ENCODE measurements at regions not wholly inside any gene's neighbourhood (a gene's known extent, or its start where the extent isn't known, plus 50 kb on each side); places are given as distances from the start of the nearest gene placed in this dataset.
"Not testable (repeated sequence)": the region's sequence is repeated elsewhere in the genome, so short reads cannot be mapped to it uniquely, and the experiment has no call there.

DNA sequence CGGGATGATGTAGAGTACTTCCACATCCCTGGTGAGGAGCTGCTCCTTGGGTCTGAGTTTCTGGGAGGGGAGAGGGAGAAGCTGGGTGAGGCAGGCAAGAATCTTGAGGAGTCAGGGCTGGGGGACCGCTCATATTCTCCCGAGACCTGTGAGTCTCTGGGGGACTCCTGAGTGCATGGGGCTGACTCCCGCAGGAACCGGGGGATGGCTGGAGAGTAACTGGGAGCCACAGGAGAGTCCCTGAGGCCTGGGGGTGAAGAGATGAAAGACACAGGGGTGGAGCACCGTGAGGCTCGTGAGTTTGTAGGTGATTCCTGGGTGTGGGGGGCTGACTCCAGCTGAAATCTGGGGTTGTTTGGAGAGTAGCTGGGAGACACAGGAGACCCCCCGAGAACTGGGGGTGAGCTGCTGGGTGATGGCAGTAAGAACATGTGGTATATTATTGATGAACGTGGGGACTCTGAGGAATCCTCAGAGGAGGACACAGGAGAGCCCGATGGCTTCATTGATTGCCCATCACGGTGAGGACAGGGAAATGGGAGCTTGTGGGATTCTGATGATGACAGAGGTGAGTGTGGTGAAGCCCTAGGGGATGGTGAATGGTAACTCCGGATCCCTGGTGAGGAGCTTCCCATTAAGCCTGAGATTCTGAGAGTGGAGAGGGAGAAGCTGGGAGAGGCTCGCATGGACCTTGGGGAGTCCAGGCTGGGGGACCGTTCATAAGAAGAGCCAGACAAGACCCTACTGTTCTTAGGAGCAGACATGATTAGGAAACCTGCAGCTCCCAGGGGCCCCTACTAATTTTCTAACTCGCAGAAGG lies 301.1 kb downstream of the CWH43 start:
- DNase-seq, ATAC-seq, H3K36me3 Mint-ChIP-seq, H3K4me1 Mint-ChIP-seq, H3K4me3 Mint-ChIP-seq, CTCF ChIA-PET, H3K27me3 Mint-ChIP-seq, H3K27ac Mint-ChIP-seq: not testable (repeated sequence)
- peaks cover 13% of the 10 kb centered on the region for H3K9me3 Mint-ChIP-seq (ENCODE audit: low read depth)

DNA sequence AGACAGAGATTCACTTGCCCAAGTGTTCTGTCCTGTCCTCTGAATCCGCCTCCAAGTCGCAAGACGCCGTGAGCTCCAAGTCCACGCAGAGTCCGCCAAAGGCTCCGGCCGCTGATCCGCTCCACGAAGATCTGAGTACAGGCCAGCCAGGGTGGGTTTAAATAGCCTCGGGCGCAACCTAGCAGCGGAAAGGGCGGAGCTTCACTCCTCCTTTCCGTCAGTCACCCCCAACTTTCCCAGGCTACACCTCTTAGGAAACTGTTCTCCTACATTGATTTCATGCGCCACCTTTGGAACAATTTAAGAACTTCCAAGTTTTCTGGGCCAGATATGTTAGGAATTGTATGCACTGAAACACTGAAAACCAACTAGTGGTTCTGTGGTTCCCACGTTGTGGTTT lies 301.8 kb downstream of the CWH43 start:
- H3K27ac Mint-ChIP-seq, H3K27me3 Mint-ChIP-seq, H3K4me1 Mint-ChIP-seq, H3K4me3 Mint-ChIP-seq, ATAC-seq, H3K36me3 Mint-ChIP-seq, CTCF ChIA-PET: not testable (repeated sequence)
- peak; percentile 46 for DNase-seq
- H3K9me3 Mint-ChIP-seq (ENCODE audit: low read depth), result peaks cover 13% of the 10 kb centered on the region

DNA sequence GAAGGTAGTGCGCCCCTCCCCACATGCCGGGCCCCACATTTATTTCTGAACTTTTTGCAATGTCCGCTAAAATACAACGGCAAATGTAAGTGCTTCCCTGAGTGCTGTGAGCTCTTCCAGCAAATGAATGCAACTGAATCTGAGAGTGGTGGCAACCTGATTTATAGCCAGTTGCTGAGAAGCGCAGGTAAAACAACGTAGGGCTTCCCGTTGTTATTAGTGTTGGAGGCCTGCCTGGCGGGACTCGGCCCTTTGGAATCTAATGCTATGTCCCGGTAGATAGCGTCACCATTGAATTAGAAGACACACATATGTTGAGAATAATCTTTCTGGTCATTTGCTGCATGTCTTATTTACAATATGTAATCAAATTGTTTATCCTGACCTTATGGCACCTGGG lies 302.7 kb downstream of the CWH43 start:
- H3K4me1 Mint-ChIP-seq, ATAC-seq, H3K36me3 Mint-ChIP-seq, H3K4me3 Mint-ChIP-seq, CTCF ChIA-PET, H3K27me3 Mint-ChIP-seq, H3K27ac Mint-ChIP-seq: not testable (repeated sequence)
- H3K9me3 Mint-ChIP-seq (ENCODE audit: low read depth), result peaks cover 13% of the 10 kb centered on the region
- peak; percentile 41 for DNase-seq

DNA sequence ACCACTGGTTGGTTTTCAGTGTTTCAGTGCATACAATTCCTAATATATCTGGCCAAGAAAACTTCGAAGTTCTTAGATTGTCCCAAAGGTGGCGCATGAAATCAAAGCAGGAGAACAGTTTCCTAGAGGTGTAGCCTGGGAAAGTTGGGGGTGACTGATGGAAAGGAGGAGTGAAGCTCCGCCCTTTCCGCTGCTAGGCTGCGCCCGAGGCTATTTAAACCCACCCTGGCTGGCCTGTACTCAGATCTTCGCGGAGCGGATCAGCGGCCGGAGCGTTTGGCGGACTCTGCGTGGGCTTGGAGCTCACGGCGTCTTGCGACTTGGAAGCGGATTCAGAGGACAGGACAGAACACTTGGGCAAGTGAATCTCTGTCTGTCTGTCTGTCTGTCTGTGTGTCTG lies 328.7 kb downstream of the CWH43 start:
- H3K4me1 Mint-ChIP-seq; H3K36me3 Mint-ChIP-seq; H3K27ac Mint-ChIP-seq; H3K9me3 Mint-ChIP-seq (ENCODE audit: low read depth); H3K4me3 Mint-ChIP-seq; DNase-seq; ATAC-seq; H3K27me3 Mint-ChIP-seq; CTCF ChIA-PET: not testable (repeated sequence)

DNA sequence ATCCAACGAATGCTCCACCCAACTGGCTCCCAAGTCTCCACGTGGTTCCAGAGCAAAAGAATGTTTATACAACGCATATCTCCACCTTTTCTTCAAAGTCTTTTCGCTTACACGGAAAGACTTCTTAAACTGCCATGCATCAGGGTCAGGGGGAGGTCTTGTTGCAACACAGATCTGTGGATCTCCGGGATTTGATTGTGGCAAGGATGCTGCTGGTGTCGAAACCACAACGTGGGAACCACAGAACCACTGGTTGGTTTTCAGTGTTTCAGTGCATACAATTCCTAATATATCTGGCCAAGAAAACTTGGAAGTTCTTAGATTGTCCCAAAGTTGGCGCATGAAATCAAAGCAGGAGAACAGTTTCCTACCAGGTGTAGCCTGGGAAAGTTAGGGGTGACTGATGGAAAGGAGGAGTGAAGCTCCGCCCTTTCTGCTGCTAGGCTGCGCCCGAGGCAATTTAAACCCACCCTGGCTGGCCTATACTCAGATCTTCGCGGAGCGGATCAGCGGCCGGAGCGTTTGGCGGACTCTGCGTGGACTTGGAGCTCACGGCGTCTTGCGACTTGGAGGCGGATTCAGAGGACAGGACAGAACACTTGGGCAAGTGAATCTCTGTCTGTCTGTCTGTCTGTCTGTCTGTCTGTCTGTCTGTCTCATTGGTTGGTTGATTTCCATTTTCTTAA lies 334.8 kb downstream of the CWH43 start:
- H3K4me3 Mint-ChIP-seq, DNase-seq, H3K36me3 Mint-ChIP-seq, H3K27ac Mint-ChIP-seq, ATAC-seq, H3K27me3 Mint-ChIP-seq, CTCF ChIA-PET, H3K4me1 Mint-ChIP-seq: not testable (repeated sequence)
- peaks cover 16% of the 10 kb centered on the region for H3K9me3 Mint-ChIP-seq (ENCODE audit: low read depth)

DNA sequence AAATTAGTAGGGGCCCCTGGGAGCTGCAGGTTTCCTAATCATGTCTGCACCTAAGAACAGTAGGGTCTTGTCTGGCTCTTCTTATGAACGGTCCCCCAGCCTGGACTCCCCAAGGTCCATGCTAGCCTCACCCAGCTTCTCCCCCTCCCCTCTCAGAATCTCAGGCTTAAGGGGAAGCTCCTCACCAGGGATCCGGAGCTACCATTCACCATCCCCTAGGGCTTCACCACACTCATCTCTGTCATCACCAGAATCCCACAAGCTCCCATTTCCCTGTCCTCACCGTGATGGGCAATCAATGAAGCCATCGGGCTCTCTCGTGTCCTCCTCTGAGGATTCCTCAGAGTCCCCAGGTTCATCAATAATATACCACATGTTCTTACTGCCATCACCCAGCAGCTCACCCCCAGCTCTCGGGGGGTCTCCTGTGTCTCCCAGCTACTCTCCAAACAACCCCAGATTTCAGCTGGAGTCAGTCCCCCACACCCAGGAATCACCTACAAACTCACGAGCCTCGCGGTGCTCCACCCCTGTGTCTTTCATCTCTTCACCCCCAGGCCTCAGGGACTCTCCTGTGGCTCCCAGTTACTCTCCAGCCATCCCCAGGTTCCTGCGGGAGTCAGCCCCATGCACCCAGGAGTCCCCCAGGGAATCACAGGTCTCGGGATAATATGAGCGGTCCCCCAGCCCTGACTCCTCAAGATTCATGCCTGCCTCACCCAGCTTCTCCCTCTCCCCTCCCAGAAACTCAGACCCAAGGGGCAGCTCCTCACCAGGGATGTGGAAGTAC lies 335.6 kb downstream of the CWH43 start:
- peaks cover 14% of the 10 kb centered on the region for H3K9me3 Mint-ChIP-seq (ENCODE audit: low read depth)
- H3K36me3 Mint-ChIP-seq, CTCF ChIA-PET, ATAC-seq, H3K4me1 Mint-ChIP-seq, DNase-seq, H3K27me3 Mint-ChIP-seq, H3K27ac Mint-ChIP-seq, H3K4me3 Mint-ChIP-seq: not testable (repeated sequence)

DNA sequence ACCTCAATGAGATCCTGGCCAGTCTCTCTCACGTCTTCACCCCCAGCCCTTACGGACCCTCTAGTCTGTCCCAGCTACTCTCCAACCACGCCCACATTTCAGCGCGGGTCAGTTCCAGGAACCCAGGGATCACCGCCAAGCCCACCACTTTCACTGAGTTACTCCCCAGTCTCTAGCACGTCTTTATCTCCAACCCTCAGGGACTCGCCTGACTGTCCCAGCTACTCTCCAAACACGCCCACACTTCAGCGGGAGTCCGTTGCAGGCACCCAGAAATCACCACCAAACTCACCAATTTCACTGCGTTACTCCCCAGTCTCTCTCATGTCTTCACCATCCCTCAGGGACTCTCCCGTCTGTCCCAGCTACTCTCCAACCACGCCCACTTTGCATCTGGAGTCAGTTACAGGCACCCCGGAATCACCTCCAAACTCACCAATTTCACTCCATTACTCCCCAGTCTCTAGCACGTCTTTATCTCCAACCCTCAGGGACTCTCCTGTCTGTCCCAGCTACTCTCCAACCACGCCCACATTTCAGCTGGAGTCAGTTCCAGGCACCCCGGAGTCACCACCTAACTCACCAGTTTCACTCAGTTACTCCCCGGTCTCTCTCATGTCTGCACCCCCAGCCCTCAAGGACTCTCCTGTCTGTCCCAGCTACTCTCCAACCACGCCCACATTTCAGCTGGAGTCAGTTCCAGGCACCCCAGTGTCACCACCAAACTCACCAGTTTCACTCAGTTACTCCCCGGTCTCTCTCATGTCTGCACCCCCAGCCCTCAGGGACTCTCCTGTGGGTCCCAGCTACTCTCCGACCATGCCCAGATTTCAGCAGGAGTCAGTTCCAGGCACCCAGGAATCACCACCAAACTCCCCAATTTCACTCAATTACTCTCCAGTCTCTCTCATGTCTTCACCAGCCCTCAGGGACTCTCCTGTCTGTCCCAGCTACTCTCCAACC lies 336.8 kb downstream of the CWH43 start:
- H3K9me3 Mint-ChIP-seq (ENCODE audit: low read depth), result peaks cover 14% of the 10 kb centered on the region
- H3K27ac Mint-ChIP-seq, ATAC-seq, H3K4me3 Mint-ChIP-seq, H3K27me3 Mint-ChIP-seq, H3K36me3 Mint-ChIP-seq, CTCF ChIA-PET, H3K4me1 Mint-ChIP-seq: not testable (repeated sequence)
- peak; percentile 40 for DNase-seq

DNA sequence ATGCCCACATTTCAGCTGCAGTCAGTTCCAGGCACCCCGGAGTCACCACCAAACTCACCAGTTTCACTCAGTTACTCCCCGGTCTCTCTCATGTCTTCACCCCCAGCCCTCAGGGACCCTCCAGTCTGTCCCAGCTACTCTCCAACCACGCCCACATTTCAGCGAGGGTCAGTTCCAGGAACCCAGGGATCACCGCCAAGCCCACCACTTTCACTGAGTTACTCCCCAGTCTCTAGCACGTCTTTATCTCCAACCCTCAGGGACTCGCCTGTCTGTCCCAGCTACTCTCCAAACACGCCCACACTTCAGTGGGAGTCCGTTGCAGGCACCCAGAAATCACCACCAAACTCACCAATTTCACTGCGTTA lies 337.5 kb downstream of the CWH43 start:
- H3K4me1 Mint-ChIP-seq, H3K27me3 Mint-ChIP-seq, H3K27ac Mint-ChIP-seq, DNase-seq, H3K4me3 Mint-ChIP-seq, ATAC-seq, H3K36me3 Mint-ChIP-seq, CTCF ChIA-PET: not testable (repeated sequence)
- peaks cover 14% of the 10 kb centered on the region for H3K9me3 Mint-ChIP-seq (ENCODE audit: low read depth)
